ENCODE measurements at regions not wholly inside any gene's neighbourhood (a gene's known extent, or its start where the extent isn't known, plus 50 kb on each side); places are given as distances from the start of the nearest gene placed in this dataset.

- TF ChIP-seq CTCF (IDR thresholded peaks at IDR 0.05): no peak
- TF ChIP-seq POLR2A (IDR thresholded peaks at IDR 0.05): no peak
Observed at GRCh38 chr10:93224005-93224779, 150.5 kb downstream of the CYP26A1 start.

Data from esophagus squamous epithelium (tissue), 4 donors.